ENCODE measurements at regions not wholly inside any gene's neighbourhood (a gene's known extent, or its start where the extent isn't known, plus 50 kb on each side); places are given as distances from the start of the nearest gene placed in this dataset.

GRCh38 chr6:40187535-40188144 is 253.4 kb upstream of the MOCS1 start:
- Histone ChIP-seq H3K27ac (no peak overlapping the region), H3K27me3 (no peaks in the 10 kb centered on the region), H3K9me3 (no peaks in the 10 kb centered on the region), H3K4me3 (no peak overlapping the region), H3K4me1 (no peaks in the 10 kb centered on the region), H3K36me3 (no peaks in the 10 kb centered on the region)
- peak in 1 of 2 donors; percentile 31 for DNase-seq (ENCODE audit: extremely low spot score in 2 of 2)
- intact Hi-C loops (cut with DNase I), result no loop called here
- TF ChIP-seq CTCF (IDR thresholded peaks at IDR 0.05), result no peak
- TF ChIP-seq POLR2AphosphoS5 (IDR thresholded peaks at IDR 0.05; ENCODE audit: insufficient read depth in 1 of 2, low read depth in 1 of 2), result no peak
- TF ChIP-seq POLR2A (IDR thresholded peaks at IDR 0.05), result no peak

DNA sequence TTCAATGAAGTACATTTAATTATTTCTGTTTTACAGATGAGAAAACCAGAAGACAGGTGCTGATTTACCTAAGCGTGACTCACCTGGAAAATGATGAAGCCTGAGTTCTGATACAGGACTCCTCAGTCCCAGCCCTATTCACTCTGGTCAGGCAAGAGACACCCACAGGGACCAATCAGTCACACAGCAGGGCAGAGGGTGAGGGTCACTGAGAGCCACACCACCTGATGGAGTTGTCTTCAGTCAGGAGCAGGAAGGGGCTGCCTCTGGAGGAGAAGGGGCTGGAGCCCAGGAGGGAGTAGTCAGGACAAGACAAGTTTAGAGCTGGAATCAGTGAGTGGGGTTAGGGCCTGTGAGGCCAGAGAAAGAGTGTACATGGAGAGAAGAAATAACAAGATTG is 251.2 kb upstream of the MOCS1 start:
- Histone ChIP-seq H3K27ac (no peak overlapping the region), H3K4me1 (no peaks in the 10 kb centered on the region), H3K9me3 (no peaks in the 10 kb centered on the region), H3K27me3 (no peaks in the 10 kb centered on the region), H3K4me3 (no peak overlapping the region), H3K36me3 (no peaks in the 10 kb centered on the region)
- peak in 1 of 2 donors; percentile 61 for DNase-seq (ENCODE audit: extremely low spot score in 2 of 2)
- intact Hi-C loops (cut with DNase I), result no loop called here
- TF ChIP-seq CTCF (IDR thresholded peaks at IDR 0.05) (no peak), POLR2A (IDR thresholded peaks at IDR 0.05) (no peak), POLR2AphosphoS5 (IDR thresholded peaks at IDR 0.05; ENCODE audit: insufficient read depth in 1 of 2, low read depth in 1 of 2) (no peak)

- no peaks in the 10 kb centered on the region for H3K4me1 ChIP-seq
- DNase-seq (ENCODE audit: extremely low spot score in 2 of 2), result peak in 1 of 2 donors; percentile 22
- H3K4me3 ChIP-seq, result no peak overlapping the region
- TF ChIP-seq CTCF (IDR thresholded peaks at IDR 0.05) (no peak), POLR2AphosphoS5 (IDR thresholded peaks at IDR 0.05; ENCODE audit: insufficient read depth in 1 of 2, low read depth in 1 of 2) (no peak), POLR2A (IDR thresholded peaks at IDR 0.05) (no peak)
- intact Hi-C loops (cut with DNase I), result no loop called here
- no peak overlapping the region for H3K27ac ChIP-seq
- H3K36me3 ChIP-seq, result no peaks in the 10 kb centered on the region
- H3K9me3 ChIP-seq, result no peaks in the 10 kb centered on the region
- H3K27me3 ChIP-seq, result no peaks in the 10 kb centered on the region
Measured at GRCh38 chr6:40183902-40184301, 249.6 kb upstream of the MOCS1 start.

DNA sequence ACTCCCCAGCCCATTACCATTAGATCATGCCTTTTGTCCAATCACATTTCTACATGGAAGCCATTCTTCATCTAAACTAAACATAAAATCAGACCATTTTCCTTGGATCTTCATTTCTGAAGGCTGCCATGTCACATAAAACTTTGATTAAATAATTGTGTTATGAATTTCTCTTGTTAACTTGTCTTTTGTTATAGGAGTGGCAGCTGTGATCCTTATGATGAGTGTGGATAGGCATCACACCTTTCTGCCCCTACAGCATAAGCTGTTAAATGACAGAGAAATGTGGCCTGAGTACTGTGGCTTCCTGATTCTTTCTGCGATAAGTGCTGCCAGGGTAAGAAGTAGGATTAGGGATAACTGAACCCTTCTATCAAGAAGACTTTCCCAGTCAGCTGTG is 247.1 kb upstream of the MOCS1 start:
- Histone ChIP-seq H3K27ac (no peak overlapping the region), H3K27me3 (no peaks in the 10 kb centered on the region), H3K9me3 (no peaks in the 10 kb centered on the region), H3K4me1 (no peaks in the 10 kb centered on the region), H3K4me3 (no peak overlapping the region), H3K36me3 (no peaks in the 10 kb centered on the region)
- TF ChIP-seq CTCF (IDR thresholded peaks at IDR 0.05), result no peak
- no peak for TF ChIP-seq POLR2AphosphoS5 (IDR thresholded peaks at IDR 0.05; ENCODE audit: insufficient read depth in 1 of 2, low read depth in 1 of 2)
- no peak for TF ChIP-seq POLR2A (IDR thresholded peaks at IDR 0.05)
- peak in 1 of 2 donors; percentile 6 for DNase-seq (ENCODE audit: extremely low spot score in 2 of 2)
- intact Hi-C loops (cut with DNase I), result no loop called here

- TF ChIP-seq POLR2A (IDR thresholded peaks at IDR 0.05) (no peak), POLR2AphosphoS5 (IDR thresholded peaks at IDR 0.05; ENCODE audit: insufficient read depth in 1 of 2, low read depth in 1 of 2) (no peak), CTCF (IDR thresholded peaks at IDR 0.05) (no peak)
- Histone ChIP-seq H3K36me3 (no peaks in the 10 kb centered on the region), H3K9me3 (no peaks in the 10 kb centered on the region), H3K27me3 (no peaks in the 10 kb centered on the region), H3K4me1 (no peaks in the 10 kb centered on the region), H3K27ac (no peak overlapping the region), H3K4me3 (no peak overlapping the region)
- intact Hi-C loops (cut with DNase I), result no loop called here
- peak in 1 of 2 donors; percentile 32 for DNase-seq (ENCODE audit: extremely low spot score in 2 of 2)
Measured at GRCh38 chr6:40180271-40180670, 246.0 kb upstream of the MOCS1 start.
